ENCODE measurements at regions not wholly inside any gene's neighbourhood (a gene's known extent, or its start where the extent isn't known, plus 50 kb on each side); places are given as distances from the start of the nearest gene placed in this dataset.

DNA sequence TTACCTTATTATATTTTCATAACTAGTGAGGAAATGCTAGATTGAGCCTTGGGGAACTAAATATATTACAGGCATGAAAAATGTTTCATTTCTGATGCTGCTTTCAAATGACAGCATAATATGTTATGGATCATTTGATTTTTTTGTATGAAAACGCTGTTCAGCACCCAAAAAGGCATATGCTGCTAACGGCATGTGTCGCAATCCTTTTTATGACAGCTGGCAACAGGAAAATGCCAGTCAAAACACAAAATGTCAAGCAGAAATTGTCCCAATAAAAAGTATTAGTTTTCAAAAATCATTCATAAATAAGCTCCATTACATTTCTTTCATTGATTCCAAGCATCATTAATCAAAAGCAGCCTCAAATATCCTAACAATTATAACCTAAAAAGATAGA is 1244.5 kb downstream of the PCDH7 start:
- Mint-ChIP-seq H3K4me1 (no peaks in the 10 kb centered on the region), H3K36me3 (no peaks in the 10 kb centered on the region), H3K27ac (no peak overlapping the region), H3K9me3 (ENCODE audit: low read depth) (peaks cover 14% of the 10 kb centered on the region), H3K27me3 (no peaks in the 10 kb centered on the region), H3K4me3 (no peak overlapping the region)
- ATAC-seq (no peak), DNase-seq (no peak)
- CTCF ChIA-PET: no interaction called here

- CTCF ChIA-PET: no interaction called here
- H3K4me1 Mint-ChIP-seq: no peaks in the 10 kb centered on the region
- no peaks in the 10 kb centered on the region for H3K27me3 Mint-ChIP-seq
- H3K4me3 Mint-ChIP-seq: no peak overlapping the region
- no peaks in the 10 kb centered on the region for H3K9me3 Mint-ChIP-seq (ENCODE audit: low read depth)
- no peak overlapping the region for H3K27ac Mint-ChIP-seq
- no peak for ATAC-seq
- no peak for DNase-seq
- H3K36me3 Mint-ChIP-seq: no peaks in the 10 kb centered on the region
Measured at GRCh38 chr4:31968842-31969241, 1248.7 kb downstream of the PCDH7 start.

GRCh38 chr4:31974490-31975002 is 1254.4 kb downstream of the PCDH7 start:
- DNase-seq: no peak
- ATAC-seq: no peak
- no peaks in the 10 kb centered on the region for H3K4me1 Mint-ChIP-seq

DNA sequence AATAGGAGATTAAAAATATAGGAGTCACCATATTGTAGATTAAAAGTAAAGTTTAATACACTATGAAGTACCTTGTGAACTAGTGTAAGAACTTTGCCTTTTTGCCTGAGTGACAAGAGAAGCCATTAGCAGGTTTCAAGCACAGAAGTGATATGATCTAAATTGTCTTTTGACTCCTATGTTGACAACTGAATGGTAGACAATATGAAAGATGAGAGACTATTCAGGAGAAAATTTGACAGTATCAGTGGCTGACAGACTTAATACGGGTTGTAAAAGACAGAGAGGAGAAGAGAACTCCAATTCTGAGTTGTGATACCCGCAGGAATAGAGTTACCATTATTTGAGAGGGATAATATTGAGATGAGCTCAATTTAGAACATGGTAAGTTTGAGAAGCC is 1259.8 kb downstream of the PCDH7 start:
- no peak for DNase-seq
- Mint-ChIP-seq H3K36me3 (no peaks in the 10 kb centered on the region), H3K4me3 (no peak overlapping the region), H3K9me3 (ENCODE audit: low read depth) (peaks cover 7% of the 10 kb centered on the region), H3K27ac (no peak overlapping the region), H3K27me3 (no peaks in the 10 kb centered on the region), H3K4me1 (no peaks in the 10 kb centered on the region)
- ATAC-seq: no peak
- CTCF ChIA-PET: no interaction called here

More at GRCh38 chr4:31974490-31975002, 1254.4 kb downstream of the PCDH7 start:
- Mint-ChIP-seq H3K27ac (no peak overlapping the region), H3K27me3 (no peaks in the 10 kb centered on the region), H3K4me3 (no peak overlapping the region), H3K9me3 (ENCODE audit: low read depth) (peaks cover 4% of the 10 kb centered on the region), H3K36me3 (no peaks in the 10 kb centered on the region)
- CTCF ChIA-PET: no interaction called here

GRCh38 chr4:31983246-31983645 is 1263.1 kb downstream of the PCDH7 start:
- no peak for DNase-seq
- ATAC-seq: no peak
- Mint-ChIP-seq H3K4me3 (no peak overlapping the region), H3K4me1 (no peaks in the 10 kb centered on the region), H3K9me3 (ENCODE audit: low read depth) (peaks cover 10% of the 10 kb centered on the region), H3K27me3 (no peaks in the 10 kb centered on the region), H3K27ac (no peak overlapping the region), H3K36me3 (no peaks in the 10 kb centered on the region)
- CTCF ChIA-PET: no interaction called here

DNA sequence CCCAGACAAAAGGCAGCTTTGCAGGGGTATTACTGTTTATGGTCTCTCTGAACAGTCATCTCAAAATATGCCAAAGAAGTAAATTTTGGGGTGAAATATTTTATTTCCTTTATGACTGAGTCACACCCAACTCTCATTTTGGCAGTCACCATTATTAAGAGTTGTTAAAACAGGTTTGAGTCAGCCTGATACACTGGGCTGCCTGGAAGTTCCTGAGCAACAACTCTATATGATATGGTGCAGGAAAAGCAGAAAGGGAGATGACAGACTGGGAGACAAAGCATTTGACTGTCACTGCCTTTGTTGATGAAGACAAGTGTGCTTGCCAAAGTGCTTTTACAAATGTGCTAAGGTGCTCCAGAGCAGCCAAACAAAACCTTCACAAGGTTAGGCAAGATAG is 1263.5 kb downstream of the PCDH7 start:
- no peak for ATAC-seq
- no peak for DNase-seq
- Mint-ChIP-seq H3K4me1 (no peaks in the 10 kb centered on the region), H3K4me3 (no peak overlapping the region), H3K9me3 (ENCODE audit: low read depth) (peaks cover 9% of the 10 kb centered on the region), H3K27me3 (no peaks in the 10 kb centered on the region), H3K27ac (no peak overlapping the region), H3K36me3 (no peaks in the 10 kb centered on the region)
- CTCF ChIA-PET: no interaction called here

DNA sequence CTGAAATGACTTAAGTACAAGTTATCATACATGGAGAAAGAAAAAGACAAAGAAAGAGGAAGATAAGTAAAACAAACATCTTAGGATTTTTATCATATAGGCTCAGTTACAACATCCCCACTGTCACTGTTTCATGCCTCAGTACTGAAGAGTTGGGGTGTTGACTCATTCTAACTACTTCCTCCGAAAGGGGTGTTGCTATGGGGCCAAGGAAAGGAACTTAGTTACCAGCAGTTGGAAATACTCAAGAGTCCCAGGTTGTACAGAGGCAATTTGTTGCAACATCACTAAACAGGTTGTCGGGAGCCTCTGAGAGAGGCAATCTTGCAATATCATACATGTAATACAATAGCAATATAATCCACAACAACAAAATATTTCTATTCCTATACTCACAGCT is 1264.7 kb downstream of the PCDH7 start:
- ATAC-seq (no peak), DNase-seq (no peak)
- no peaks in the 10 kb centered on the region for H3K4me1 Mint-ChIP-seq
- no peak overlapping the region for H3K27ac Mint-ChIP-seq
- H3K36me3 Mint-ChIP-seq: no peaks in the 10 kb centered on the region
- no peak overlapping the region for H3K4me3 Mint-ChIP-seq
- H3K27me3 Mint-ChIP-seq: no peaks in the 10 kb centered on the region
- CTCF ChIA-PET: interaction anchor here (0.6 kb wide), 1 partner anchor 26 kb away, joined by 3 read pairs; no protein-coding TSS in a partner anchor
- peaks cover 8% of the 10 kb centered on the region for H3K9me3 Mint-ChIP-seq (ENCODE audit: low read depth)

DNA sequence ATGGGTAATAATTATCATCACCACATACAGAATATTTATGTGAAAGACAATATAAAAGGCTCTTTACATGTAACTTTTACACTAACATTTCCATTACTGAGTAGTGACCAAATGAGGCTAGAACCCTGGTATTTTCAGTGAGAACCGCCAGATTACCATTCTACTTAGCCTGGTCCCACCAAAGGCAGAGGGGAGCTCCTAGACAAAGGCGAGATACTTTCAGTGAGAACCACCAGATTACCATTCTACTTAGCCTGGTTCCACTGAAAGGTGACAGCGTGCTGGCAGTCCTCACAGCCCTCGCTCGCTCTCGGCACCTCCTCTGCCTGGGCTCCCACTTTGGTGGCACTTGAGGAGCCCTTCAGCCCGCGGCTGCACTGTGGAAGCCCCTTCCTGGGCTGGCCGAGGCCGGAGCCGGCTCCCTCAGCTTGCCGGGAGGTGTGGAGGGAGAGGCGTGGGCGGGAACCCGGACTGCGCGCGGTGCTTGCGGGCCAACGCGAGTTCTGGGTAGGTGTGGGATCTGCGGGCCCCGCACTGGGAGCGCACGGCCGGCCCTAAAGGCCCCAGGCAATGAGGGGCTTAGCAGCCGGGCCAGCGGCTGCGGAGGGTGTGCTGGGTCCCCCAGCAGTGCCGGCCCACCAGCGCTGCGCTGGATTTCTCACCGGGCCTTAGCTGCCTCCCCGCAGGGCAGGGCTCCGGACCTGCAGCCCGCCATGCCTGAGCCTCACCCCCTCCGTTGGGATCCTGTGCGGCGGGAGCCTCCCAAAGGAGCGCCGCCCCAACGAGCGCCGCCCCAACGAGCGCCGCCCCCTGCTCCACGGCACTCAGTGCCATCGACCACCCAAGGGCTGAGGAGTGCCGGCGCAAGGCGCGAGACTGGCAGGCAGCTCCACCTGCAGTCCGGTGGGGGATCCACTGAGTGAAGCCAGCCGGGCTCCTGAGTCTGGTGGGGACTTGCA is 1276.1 kb downstream of the PCDH7 start:
- H3K36me3 Mint-ChIP-seq: no peaks in the 10 kb centered on the region
- DNase-seq: no peak
- ATAC-seq: no peak
- no peaks in the 10 kb centered on the region for H3K27me3 Mint-ChIP-seq
- H3K9me3 Mint-ChIP-seq (ENCODE audit: low read depth): peaks cover 1% of the 10 kb centered on the region
- no peak overlapping the region for H3K27ac Mint-ChIP-seq
- no peak overlapping the region for H3K4me3 Mint-ChIP-seq
- CTCF ChIA-PET: no interaction called here
- no peaks in the 10 kb centered on the region for H3K4me1 Mint-ChIP-seq

DNA sequence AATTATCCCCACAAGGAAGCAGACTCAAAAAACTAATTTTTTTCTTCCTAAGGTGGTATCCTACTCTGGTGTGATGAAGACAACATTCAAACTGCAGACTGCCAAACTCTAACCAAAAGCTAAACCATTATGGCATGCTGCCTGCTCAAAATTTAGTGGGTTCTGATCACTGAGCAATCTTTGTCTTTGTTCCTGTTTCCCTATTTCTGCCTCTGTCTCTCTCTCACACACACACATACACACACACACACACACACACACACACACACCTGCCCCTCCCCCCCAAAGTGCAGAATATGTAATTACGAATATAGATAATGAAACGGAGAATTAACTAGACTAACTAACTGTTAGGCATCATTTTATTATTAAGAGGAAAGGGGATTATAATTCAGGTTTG is 1278.6 kb downstream of the PCDH7 start:
- Mint-ChIP-seq H3K9me3 (ENCODE audit: low read depth) (peaks cover 7% of the 10 kb centered on the region), H3K4me1 (no peaks in the 10 kb centered on the region), H3K36me3 (no peaks in the 10 kb centered on the region), H3K27me3 (no peaks in the 10 kb centered on the region), H3K27ac (no peak overlapping the region), H3K4me3 (no peak overlapping the region)
- ATAC-seq (no peak), DNase-seq (no peak)
- CTCF ChIA-PET: no interaction called here

GRCh38 chr4:31999848-32000247 is 1279.7 kb downstream of the PCDH7 start:
- Mint-ChIP-seq H3K9me3 (ENCODE audit: low read depth) (peaks cover 7% of the 10 kb centered on the region), H3K27ac (no peak overlapping the region), H3K4me1 (no peaks in the 10 kb centered on the region), H3K36me3 (no peaks in the 10 kb centered on the region), H3K27me3 (no peaks in the 10 kb centered on the region), H3K4me3 (no peak overlapping the region)
- CTCF ChIA-PET: no interaction called here
- ATAC-seq (no peak), DNase-seq (no peak)

- Mint-ChIP-seq H3K4me3 (no peak overlapping the region), H3K9me3 (ENCODE audit: low read depth) (peaks cover 9% of the 10 kb centered on the region), H3K27me3 (no peaks in the 10 kb centered on the region), H3K4me1 (no peaks in the 10 kb centered on the region), H3K27ac (no peak overlapping the region), H3K36me3 (no peaks in the 10 kb centered on the region)
- DNase-seq (no peak), ATAC-seq (no peak)
- CTCF ChIA-PET: no interaction called here
Measured at GRCh38 chr4:32000846-32001488, 1280.8 kb downstream of the PCDH7 start.

DNA sequence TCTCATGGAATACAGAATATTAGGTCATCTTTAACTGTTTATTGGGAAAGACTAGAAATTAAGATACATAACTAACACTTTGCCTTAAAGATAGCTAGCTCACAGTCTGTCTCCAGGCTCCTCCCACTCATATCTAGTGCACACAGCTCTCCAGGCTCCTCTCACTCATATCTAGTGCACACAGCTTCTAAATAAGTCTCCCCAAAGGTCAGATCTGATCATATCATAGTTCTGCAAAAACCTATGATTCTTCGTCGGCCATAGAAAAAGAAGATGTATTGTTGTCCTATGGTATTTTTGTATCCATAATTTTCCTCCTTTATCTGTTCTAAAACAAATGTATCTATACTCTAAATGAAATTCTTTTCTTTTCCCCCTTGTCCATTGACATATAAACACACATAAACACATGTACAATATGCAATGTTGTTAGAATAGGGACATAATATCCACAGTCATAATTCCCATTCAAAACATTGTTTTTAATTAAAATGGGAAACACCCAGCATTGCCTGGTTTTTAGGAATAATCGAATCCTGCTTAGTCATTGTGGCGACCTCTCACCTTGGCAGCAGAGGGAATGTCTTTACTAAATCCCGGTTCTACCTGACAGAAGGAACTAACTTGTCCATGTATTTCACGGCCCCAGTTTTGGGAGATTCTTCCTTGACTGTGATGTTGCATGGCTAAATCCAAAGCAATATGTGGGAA is 1282.0 kb downstream of the PCDH7 start:
- ATAC-seq (no peak), DNase-seq (no peak)
- Mint-ChIP-seq H3K4me3 (no peak overlapping the region), H3K27ac (no peak overlapping the region), H3K27me3 (no peaks in the 10 kb centered on the region), H3K9me3 (ENCODE audit: low read depth) (peaks cover 9% of the 10 kb centered on the region), H3K4me1 (no peaks in the 10 kb centered on the region), H3K36me3 (no peaks in the 10 kb centered on the region)
- CTCF ChIA-PET: no interaction called here

GRCh38 chr4:32003548-32003947 is 1283.4 kb downstream of the PCDH7 start:
- ATAC-seq: no peak
- H3K27me3 Mint-ChIP-seq: no peaks in the 10 kb centered on the region
- peaks cover 9% of the 10 kb centered on the region for H3K9me3 Mint-ChIP-seq (ENCODE audit: low read depth)
- H3K36me3 Mint-ChIP-seq: no peaks in the 10 kb centered on the region
- no peak for DNase-seq
- CTCF ChIA-PET: no interaction called here
- H3K4me1 Mint-ChIP-seq: no peaks in the 10 kb centered on the region
- H3K4me3 Mint-ChIP-seq: no peak overlapping the region
- H3K27ac Mint-ChIP-seq: no peak overlapping the region
